H1 (cell line): ENCODE measurements at regions not wholly inside any gene's neighbourhood (a gene's known extent, or its start where the extent isn't known, plus 50 kb on each side); places are given as distances from the start of the nearest gene placed in this dataset.

ENCODE experiments used
- BCL11A ChIP-seq, 2 experiments: IDR thresholded peaks; one replicate each; pipeline ENCODE4 v1.6.1; 2011; ENCODE audit warnings: low read depth in 2 of 2, low read length in 2 of 2, mild to moderate bottlenecking in 2 of 2
- CHD1 ChIP-seq: IDR thresholded peaks from 2 replicates; pipeline ENCODE4 v1.6.1; 2012; ENCODE audit warnings: low read depth, low read length, improper control_type of control experiment
- CREB1 ChIP-seq: IDR thresholded peaks from 2 replicates; pipeline ENCODE4 v1.6.1; 2012; ENCODE audit warnings: inconsistent platforms
- EZH2 ChIP-seq: fragments of 200-600 bp; sonication (generic); IDR thresholded peaks from 2 replicates; pipeline ENCODE4 v1.7.1; 2012; ENCODE audit warnings: low read depth, mild to moderate bottlenecking, moderate library complexity, low read length, inconsistent platforms; ENCODE audit not compliant: severe bottlenecking
- KDM1A ChIP-seq: fragments of 200-600, 300-600 bp; sonication (generic); IDR thresholded peaks from 2 replicates; pipeline ENCODE4 v1.7.1; 2016; ENCODE audit warnings: mild to moderate bottlenecking, low read length, borderline replicate concordance
- MAX ChIP-seq: IDR thresholded peaks from 2 replicates; pipeline ENCODE4 v1.6.1; 2012; ENCODE audit warnings: inconsistent platforms
- NRF1 ChIP-seq: IDR thresholded peaks from 2 replicates; pipeline ENCODE4 v1.6.1; 2011; ENCODE audit warnings: mild to moderate bottlenecking, low read depth, low read length, improper control_type of control experiment
- PHF8 ChIP-seq: fragments of 200-600 bp; sonication (generic); conservative IDR thresholded peaks from 2 replicates; pipeline ENCODE4 v1.7.1; 2012; ENCODE audit warnings: low read depth, mild to moderate bottlenecking, inconsistent platforms, low read length, moderate library complexity
- POU5F1 ChIP-seq: IDR thresholded peaks from 2 replicates; pipeline ENCODE4 v1.6.1; 2011; ENCODE audit warnings: low read depth, mild to moderate bottlenecking, low read length, moderate library complexity
- RXRA ChIP-seq: IDR thresholded peaks from 2 replicates; pipeline ENCODE4 v1.6.1; 2011; ENCODE audit warnings: low read depth, mild to moderate bottlenecking, low read length, moderate library complexity; ENCODE audit not compliant: insufficient read depth
- TCF12 ChIP-seq: IDR thresholded peaks from 2 replicates; pipeline ENCODE4 v1.6.1; 2011; ENCODE audit warnings: low read depth, mild to moderate bottlenecking, low read length
- YY1 ChIP-seq: IDR thresholded peaks from 2 replicates; pipeline ENCODE4 v1.6.1; 2011; ENCODE audit warnings: low read depth, mild to moderate bottlenecking, low read length
- TF ChIP-seq, protein P1 (sequence below): fragments of 300-600 bp; sonication (generic); IDR thresholded peaks from 2 replicates; pipeline ENCODE4 v1.7.1; 2012; ENCODE audit warnings: low read length, moderate library complexity, mild to moderate bottlenecking, inconsistent platforms; ENCODE audit not compliant: insufficient replicate concordance

DNA sequence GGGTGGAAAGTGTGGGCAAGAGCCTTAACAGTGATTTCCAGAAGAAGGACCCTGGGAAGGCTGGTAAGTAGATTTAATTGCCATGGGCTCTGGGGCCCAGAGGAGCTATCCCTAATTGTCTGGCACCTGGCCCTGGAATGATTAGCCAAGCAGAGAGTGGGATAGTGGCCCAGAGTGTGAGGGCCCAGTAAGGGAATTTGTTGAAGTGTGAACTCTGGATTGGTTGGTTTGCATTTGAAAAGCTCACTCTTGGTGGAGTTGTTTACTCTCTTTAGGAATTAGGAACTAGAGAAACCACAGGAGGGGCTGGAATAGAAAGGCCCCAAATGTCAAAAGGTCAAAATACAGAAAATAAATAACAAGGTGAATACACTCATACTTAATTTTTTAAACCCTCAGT lies 207.1 kb downstream of the GABRG2 start (continued):
- TF ChIP-seq YY1 = no peak
- TF ChIP-seq, protein P1, sequence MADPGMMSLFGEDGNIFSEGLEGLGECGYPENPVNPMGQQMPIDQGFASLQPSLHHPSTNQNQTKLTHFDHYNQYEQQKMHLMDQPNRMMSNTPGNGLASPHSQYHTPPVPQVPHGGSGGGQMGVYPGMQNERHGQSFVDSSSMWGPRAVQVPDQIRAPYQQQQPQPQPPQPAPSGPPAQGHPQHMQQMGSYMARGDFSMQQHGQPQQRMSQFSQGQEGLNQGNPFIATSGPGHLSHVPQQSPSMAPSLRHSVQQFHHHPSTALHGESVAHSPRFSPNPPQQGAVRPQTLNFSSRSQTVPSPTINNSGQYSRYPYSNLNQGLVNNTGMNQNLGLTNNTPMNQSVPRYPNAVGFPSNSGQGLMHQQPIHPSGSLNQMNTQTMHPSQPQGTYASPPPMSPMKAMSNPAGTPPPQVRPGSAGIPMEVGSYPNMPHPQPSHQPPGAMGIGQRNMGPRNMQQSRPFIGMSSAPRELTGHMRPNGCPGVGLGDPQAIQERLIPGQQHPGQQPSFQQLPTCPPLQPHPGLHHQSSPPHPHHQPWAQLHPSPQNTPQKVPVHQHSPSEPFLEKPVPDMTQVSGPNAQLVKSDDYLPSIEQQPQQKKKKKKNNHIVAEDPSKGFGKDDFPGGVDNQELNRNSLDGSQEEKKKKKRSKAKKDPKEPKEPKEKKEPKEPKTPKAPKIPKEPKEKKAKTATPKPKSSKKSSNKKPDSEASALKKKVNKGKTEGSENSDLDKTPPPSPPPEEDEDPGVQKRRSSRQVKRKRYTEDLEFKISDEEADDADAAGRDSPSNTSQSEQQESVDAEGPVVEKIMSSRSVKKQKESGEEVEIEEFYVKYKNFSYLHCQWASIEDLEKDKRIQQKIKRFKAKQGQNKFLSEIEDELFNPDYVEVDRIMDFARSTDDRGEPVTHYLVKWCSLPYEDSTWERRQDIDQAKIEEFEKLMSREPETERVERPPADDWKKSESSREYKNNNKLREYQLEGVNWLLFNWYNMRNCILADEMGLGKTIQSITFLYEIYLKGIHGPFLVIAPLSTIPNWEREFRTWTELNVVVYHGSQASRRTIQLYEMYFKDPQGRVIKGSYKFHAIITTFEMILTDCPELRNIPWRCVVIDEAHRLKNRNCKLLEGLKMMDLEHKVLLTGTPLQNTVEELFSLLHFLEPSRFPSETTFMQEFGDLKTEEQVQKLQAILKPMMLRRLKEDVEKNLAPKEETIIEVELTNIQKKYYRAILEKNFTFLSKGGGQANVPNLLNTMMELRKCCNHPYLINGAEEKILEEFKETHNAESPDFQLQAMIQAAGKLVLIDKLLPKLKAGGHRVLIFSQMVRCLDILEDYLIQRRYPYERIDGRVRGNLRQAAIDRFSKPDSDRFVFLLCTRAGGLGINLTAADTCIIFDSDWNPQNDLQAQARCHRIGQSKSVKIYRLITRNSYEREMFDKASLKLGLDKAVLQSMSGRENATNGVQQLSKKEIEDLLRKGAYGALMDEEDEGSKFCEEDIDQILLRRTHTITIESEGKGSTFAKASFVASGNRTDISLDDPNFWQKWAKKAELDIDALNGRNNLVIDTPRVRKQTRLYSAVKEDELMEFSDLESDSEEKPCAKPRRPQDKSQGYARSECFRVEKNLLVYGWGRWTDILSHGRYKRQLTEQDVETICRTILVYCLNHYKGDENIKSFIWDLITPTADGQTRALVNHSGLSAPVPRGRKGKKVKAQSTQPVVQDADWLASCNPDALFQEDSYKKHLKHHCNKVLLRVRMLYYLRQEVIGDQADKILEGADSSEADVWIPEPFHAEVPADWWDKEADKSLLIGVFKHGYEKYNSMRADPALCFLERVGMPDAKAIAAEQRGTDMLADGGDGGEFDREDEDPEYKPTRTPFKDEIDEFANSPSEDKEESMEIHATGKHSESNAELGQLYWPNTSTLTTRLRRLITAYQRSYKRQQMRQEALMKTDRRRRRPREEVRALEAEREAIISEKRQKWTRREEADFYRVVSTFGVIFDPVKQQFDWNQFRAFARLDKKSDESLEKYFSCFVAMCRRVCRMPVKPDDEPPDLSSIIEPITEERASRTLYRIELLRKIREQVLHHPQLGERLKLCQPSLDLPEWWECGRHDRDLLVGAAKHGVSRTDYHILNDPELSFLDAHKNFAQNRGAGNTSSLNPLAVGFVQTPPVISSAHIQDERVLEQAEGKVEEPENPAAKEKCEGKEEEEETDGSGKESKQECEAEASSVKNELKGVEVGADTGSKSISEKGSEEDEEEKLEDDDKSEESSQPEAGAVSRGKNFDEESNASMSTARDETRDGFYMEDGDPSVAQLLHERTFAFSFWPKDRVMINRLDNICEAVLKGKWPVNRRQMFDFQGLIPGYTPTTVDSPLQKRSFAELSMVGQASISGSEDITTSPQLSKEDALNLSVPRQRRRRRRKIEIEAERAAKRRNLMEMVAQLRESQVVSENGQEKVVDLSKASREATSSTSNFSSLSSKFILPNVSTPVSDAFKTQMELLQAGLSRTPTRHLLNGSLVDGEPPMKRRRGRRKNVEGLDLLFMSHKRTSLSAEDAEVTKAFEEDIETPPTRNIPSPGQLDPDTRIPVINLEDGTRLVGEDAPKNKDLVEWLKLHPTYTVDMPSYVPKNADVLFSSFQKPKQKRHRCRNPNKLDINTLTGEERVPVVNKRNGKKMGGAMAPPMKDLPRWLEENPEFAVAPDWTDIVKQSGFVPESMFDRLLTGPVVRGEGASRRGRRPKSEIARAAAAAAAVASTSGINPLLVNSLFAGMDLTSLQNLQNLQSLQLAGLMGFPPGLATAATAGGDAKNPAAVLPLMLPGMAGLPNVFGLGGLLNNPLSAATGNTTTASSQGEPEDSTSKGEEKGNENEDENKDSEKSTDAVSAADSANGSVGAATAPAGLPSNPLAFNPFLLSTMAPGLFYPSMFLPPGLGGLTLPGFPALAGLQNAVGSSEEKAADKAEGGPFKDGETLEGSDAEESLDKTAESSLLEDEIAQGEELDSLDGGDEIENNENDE = peak; percentile 57
- no peak for TF ChIP-seq CREB1
- peak; percentile 69 for TF ChIP-seq MAX
- 0 out of 2 replicates have a peak, but pooled peaks have one; percentile 42 for TF ChIP-seq POU5F1
- peak; percentile 63; the same call in 1 of the 2 replicates for TF ChIP-seq RXRA
- no peak for TF ChIP-seq NRF1
- TF ChIP-seq BCL11A (IDR thresholded peaks at IDR 0.05; ENCODE audit: low read depth in 2 of 2, low read length in 2 of 2) = peak in 1 of 2 experiments; percentile 30
- no peak for TF ChIP-seq EZH2
- no peak for TF ChIP-seq PHF8
- TF ChIP-seq CHD1 = no peak
- peak; percentile 93 for TF ChIP-seq TCF12
- no peak for TF ChIP-seq KDM1A
